ENCODE measurements at regions not wholly inside any gene's neighbourhood (a gene's known extent, or its start where the extent isn't known, plus 50 kb on each side); places are given as distances from the start of the nearest gene placed in this dataset.
A peak's percentile ranks its signal among the peaks of the same experiment; 100 is the strongest.
"Not testable (repeated sequence)": the region's sequence is repeated elsewhere in the genome, so short reads cannot be mapped to it uniquely, and the experiment has no call there.

DNA sequence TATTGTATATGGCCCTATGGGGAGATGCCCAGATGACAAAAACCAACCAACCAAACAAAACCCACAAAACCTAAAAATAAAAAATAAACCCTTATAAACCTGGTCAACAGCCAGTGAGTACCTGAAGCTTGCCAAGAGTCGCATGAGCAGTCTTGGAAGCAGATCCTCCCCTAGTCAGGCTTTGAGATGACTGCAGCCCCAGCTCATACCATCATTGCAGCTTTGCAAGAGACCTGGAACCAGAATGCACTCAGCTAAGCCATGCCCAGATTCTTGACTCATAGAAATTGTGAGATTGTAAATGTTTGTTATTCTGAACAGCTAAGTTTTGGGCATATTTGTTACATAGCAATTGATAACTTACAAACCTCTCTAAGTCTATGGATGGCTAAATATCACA, 326.8 kb downstream of the HLX start:
- no peak for DNase-seq

DNA sequence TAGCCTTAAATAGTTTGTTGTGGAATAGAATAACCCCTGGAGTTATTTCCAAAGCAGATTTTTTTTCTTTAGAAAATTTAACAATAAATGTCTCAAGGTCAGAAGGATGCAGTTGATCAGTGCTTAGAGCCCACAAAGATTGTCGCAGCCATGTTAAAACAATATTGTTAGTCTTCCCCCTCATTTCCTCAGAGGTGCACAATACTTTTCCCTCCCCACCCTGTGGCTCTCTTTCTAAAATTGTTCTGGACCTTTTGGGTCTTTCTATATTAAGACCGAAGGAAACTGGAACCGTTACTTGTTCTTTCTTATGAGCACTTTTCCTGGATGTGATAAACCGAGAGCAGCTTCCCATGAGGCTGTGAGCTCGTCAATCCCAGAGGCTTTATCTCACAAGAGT, 333.7 kb downstream of the HLX start:
- no peak for DNase-seq

DNA sequence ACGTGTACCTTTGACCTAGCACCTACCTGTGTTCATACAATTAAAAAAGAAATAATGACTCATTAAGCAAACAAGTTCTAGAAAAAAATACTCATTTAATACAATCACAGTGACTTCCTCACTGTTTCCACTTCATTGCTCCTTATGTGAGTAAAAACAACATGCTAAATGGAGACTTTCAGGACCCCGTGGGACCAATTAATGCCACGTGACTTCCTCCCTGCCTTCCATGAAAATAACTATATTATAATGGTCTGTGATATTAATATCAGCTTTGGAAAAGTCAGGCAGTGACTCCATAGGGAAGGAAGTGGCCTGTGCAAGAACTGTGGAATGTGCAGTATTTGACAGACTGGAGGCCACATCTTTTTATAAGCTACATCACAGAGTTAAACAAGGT, 337.8 kb downstream of the HLX start:
- no peak for DNase-seq

DNA sequence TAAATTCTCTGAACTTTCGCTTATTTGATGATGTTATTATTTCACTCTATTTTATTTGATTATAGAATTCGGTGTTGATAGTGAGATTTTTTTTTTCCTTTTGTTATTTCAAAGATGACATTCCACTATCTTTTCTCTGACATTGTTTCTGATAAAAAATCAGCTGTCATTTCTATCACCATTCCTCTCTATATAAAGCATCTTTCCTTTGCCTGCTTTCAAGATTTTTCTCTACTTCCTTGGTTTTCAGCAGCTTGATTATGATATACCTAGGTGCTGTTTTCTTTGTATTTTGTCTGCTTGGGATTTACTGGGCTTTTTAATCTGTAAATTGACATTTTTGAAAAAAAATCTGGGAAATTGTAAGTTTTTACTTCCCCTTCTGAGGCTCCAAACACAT, 344.0 kb downstream of the HLX start:
- DNase-seq: no peak

DNA sequence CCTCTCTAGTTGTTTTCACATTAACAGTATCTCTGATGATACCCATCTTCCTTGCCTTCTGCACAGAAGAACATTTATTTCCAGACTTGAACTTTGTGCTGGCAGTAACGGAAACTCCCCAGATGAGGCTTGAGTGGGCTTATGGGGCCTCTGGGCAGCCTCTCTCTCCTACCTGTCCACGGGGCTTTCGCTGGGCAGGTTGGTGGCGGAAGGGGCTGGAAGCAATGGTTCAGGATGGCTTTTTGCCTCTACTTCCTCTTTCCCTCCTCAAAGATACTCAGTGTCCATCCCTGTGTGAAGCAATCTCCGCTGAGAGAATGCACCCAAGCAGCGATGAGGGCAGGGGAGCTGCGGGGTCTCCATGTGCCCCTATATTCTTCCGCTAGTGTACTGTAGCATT, 348.2 kb downstream of the HLX start:
- no peak for DNase-seq

DNA sequence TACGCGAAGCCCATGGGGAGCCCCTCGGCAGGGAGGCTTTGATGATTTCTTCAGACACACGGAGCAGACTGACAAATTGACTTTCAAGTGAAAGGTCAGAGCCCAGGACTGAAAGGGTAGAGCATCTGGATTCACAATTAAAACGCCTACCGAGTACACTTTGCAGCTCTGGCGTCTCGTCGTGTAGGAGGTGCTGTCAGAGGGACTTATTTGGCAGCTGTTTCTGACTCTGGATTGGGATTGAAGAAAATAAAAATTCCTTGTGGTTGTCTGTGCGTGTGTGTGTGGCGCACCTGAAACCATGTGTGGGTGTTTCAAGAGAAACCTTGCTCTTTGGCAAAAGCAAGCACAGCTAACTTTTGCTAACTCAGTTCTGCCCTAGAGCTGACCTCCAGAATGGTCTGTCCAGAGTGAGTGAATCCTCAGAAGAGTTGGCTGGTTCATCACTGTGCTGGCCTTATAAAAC, 348.7 kb downstream of the HLX start:
- DNase-seq: peak; percentile 29

DNA sequence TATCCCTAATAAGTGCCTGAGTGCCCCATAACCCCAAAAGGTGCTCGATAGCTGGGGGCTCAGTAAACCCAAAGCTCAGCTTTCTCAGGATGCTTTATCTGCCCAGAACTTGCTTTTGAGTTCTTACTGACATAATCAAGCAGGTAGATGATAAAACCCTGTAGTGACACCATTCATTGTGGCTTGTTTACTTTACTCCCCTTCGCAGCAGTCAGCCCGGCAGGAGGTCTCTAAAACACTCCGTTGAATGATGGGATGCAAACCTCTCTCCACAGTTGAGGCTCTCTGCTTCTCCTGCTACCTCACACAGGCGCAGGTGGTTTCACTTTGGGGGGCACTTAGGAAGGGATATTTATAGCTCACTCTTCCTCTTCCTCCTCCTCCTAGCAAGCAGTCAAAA, 349.4 kb downstream of the HLX start:
- no peak for DNase-seq

DNA sequence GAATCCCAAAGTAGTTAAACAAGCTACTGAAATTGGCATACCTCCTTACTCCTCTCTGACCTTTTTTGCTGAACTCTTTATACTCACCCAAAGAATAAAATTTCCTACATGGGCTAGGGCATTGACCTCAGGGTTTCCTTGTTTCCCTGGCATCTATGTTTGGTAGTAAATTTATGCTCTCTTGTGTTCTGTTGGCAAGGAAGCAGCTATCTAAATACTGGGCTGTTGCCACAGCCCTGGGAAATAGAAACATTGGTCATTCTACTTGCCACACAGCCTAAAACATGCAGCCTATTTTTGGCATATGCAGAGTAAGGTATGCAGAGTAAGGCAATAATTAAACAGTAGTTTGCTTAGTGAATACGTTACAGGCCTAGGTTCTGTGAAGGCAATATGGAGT, 351.4 kb downstream of the HLX start:
- no peak for DNase-seq

DNA sequence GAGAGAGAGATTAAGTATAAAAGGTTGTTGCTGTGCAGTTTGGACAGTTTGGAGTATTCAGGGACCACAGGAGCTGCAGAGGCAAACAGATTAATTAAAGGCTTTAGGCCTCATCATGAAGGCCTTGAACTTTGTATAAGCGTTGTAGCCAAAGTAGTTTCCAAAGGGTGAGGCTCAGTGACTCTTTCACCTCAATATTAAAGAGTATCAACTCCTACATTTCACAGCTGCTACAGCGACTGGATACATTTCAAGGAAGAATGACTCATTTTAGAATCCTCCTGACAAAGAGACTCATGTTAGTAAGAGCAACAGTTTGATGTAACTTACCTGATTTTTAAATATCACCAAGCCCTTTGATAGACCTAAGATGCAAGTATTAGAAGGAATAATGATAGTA, 355.5 kb downstream of the HLX start:
- no peak for DNase-seq

DNA sequence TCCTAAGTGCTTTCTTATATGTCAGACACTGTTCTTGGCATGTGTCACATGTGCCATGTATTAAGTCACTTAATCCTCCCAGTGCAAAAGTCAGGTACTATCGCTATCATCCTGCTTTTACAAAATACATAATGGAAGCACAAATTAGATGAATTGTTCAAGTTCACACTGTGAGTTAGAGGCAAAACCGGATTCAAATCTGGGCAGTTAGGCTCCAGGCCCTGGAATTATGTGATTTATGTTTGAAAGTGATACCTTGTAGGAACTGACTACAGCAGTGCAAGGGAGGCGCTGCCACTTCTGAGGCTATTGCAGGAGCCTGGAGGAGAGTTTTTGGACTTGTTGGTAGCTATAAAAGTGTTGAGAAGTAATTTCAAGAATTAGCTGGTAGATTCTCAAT, 358.3 kb downstream of the HLX start:
- DNase-seq: no peak

DNA sequence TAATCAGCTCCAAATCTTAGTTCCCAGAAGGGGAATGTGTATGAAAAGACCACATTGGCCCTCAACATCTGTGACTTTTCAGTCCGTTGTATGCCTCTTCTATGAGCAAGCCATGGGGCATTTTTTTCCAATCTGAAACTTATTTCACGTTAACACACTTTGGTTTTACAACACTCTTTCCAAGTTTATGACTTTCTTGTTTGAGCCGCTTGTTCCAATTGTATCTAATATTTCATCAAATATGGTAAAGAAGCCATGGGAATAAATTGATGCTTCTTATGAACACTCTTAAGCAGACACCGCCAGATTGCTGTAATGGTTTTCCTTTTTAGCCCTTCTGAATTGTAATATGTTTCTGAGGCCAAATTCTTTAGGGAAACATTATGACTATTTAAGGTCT, 359.9 kb downstream of the HLX start:
- no peak for DNase-seq

DNA sequence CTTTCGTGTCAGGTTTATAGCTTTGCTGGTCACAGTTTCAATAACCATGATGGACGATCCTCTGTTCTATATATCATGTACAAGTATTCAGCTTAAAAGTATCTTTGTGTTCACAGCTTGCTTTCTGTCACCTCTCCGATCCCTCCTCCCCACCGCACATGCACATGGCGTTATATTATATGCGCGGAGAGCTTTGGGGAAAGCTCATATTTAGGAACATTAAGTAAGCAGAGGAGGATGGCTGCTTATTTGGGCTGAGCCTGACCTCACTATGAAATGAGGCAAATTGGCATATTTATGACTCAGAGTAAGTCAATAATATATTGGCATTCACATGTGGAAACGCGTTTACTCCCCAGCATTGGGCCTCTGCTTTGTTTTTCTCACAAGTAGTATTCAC, 360.5 kb downstream of the HLX start:
- DNase-seq: no peak

DNA sequence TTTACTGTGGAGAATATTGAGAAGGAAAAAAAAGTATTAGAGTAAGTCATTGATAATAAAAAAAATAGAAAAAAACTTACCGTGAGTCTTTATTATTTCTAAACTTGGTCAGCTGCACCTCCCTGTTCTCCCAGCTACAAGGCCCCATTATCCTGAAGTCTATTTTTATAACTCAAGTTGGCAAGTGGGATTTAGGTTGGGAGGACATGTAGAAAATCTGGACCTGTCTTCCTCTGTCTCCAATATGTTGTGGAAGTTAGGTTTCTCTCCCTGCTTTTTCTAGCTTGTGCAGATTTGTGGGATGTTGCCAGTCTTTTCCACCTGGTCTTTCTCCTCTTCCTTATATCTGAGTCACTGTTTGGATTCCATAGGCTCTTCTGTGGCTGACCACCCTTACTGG, 361.4 kb downstream of the HLX start:
- DNase-seq: no peak

DNA sequence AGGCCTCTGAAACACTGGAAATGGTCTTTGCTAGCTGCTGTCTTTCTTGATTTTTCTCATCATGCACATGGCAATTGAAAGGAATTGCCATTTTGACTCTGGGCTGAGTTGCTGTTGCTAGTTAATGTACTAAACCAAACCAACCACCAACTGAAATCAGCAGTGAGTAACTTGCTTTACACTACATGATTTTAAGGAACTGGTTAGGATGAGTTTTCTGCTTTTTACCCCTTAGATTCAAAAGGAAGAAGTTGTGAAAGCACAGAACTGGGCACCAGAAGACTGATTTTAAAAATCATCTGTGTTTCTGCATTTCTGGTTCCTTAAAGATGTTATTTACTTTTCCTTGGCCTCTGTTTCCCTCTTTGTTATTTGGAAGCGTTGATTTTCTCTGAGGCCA, 361.9 kb downstream of the HLX start:
- DNase-seq: no peak

DNA sequence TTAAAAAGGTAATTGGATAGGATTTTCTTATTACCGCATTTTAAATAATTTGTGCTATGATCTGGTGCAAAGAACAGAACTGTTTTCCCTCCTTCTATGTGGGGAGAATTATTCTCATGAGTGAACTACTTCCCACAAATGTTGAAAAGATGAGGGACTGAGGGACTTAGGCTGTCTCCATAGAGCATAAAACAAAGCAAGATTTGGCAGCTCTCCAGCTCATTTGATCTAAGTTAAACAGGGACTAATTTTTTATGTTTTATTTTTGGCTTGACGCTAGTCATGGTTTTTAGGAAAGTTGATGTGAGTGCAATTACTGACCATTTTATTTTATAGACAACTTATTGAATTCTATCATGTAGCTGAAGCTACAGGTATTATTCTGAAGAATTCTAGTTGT, 362.3 kb downstream of the HLX start:
- no peak for DNase-seq

DNA sequence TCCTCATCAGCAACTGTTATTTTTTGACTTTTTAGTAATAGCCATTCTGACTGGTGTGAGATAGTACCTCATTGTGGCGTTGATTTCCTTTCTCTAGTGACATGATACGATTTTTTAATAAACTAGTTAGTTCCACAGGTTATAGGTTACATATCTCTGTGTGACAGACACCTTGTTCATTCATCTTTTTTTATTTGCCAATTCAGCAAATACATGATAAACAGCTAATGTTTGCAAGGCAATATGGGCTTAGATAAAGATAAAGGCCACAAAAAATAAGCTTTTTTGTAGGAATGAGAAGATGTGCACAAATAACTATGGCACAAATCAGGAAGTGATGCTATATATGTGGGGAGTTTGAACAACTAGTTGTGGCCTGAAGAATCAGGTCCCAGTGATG, 366.8 kb downstream of the HLX start:
- DNase-seq: no peak

DNA sequence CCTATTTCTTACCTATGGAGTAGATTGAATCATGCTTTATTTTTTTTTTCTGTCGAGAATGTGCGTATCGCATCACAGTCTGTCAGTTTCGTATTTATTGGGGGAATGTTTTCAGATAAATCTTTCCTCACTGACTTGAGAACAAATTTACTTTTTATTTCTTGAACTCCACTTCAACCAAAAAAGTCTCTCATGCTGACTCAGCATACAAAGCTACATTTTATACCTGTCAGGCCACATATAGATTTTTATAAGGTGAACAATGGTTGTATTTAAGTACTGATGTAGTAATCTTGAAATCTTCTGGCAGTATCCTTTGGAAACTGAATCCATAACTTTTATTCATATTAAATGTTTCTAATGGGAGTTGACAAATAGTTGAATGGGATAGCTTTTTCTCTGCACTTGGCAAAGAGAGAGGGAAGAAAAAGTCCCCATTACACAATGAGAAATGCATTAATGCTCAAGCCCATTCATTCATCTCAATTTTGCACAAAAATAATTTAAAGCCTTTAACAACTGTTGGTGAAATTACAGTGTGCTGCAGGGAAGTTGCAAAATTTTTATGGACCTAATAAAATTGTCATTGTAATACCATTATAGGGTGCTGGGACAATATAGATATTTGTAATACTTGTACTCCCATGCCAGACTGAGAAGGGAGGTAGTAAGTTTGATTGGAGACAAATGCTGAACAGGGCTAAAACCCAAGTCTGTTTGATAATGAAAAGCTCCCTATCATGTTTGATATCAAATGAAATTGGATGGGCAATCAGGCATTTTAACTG, 367.6 kb downstream of the HLX start:
- DNase-seq: no peak

DNA sequence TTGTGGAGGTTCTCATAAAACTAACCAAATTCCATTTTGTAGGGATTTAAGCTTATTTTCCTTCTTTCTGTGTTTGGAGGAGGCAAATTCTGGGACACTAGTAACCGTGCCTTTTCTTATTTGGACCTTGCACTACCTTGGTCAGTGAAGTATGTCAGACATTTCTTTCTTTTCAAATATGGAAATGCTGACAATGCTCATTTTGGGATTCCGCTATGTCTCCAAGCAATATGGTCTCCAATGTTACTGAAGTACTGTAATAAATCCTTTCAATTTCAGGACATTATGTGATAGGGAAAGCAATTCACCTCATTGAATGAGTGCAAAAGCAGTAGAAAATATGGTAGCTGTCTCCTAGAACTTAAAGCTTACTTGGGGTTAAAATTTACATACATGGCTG, 372.3 kb downstream of the HLX start:
- no peak for DNase-seq

DNA sequence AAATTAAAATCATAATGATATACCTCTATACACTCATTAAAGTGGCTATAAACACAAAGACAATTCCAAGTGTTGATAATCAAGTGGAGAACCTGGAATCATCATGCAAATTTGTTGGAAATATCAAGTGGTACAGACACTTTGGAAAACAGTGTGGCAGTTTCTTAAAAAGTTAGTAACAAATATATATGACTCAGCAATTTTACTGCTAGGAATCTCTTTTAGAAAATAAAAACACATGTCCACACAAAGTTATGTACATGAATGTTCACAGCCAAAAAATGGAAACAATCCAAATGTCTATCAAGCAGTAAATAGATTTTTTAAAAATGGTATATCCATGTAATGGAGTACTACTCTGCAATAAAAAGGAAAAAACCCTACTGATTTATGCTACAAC, 375.6 kb downstream of the HLX start:
- DNase-seq: no peak

DNA sequence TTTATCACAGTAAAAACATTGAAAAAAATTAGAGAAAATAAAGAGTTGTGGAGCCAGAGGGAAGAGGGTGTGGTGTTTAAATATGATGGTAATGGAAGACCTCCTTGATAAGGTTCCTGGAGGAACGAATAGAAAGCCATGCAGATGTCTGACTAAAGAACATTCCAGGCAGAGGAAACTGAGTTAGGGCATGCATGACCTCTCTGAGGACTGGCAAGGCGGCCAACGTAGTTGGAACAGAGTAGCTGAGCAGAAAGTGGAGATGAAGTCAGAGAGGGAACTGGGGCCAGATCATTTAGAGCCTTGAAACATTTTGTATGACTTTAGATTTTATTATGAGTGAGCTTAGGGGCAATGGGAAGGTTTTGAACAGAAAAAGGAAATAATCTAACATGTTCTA, 377.5 kb downstream of the HLX start:
- DNase-seq: no peak

DNA sequence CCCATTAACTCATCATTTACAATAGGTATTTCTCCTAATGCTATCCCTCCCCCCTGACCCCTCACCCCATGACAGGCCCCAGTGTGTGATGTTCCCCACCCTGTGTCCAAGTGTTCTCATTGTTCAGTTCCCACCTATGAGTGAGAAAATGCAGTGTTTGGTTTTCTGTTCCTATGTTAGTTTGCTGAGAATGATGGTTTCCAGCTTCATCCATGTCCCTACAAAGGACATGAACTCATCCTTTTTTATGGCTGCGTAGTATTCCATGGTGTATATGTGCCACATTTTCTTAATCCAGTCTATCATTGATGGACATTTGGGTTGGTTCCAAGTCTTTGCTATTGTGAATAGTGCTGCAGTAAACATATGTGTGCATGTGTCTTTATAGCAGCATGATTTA, 378.3 kb downstream of the HLX start:
- DNase-seq: not testable (repeated sequence)

DNA sequence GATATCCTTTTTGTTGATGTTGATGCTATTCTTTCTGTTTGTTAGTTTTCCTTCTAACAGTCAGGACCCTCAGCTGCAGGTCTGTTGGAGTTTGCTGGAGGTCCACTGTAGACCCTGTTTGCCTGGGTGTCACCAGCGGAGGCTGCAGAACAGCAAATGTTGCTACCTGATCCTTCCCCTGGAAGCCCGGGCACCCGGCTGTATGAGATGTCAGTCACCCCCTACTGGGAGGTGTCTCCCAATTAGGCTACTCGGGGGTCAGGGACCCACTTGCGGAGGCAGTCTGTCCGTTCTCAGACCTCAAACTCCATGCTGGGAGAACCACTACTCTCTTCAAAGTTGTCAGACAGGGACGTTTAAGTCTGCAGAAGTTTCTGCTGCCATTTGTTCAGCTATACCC, 383.4 kb downstream of the HLX start:
- DNase-seq: not testable (repeated sequence)

DNA sequence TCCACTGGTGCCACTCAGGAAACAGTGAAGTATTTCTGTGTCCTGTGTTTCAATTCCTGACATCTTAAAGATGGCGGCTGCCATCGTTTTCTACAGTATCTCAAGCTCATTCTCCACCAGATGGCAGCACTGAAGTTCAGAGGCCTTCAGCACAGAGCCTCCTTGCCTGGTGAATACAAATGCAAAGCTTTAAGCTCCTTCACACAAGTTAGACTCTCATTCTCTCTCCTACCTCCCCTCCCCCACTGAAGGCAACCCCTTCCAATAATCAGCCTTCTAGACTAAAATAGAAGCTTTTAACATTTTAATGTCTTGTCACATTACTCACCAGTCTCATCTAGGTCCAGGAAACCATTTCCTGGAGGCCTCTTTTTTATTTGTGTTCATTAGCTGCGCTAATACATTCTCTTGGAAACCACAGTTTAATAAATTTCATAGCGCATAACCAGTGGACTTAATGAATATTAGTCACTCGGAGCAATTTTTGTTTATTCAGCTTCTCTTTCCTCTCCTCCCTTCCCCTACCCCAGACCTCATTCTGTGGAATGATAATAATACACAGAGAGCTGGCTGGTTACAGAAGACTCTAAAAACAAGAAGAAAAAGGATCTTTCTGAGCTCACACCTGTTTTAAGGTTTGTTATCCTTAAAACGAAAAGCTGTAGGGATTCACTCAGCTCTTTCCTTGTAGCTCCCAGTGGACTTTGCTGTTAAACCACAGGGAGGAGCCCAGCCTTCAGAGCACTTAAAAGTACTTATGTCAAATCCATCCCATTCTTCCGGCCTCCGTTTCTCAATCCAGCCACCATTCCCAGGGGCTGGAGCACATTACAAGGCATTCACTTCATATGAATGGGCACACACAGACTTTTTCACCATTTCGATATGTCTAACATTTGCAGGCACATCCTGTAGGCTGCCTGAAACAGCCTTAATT, 384.9 kb downstream of the HLX start:
- DNase-seq: peak; percentile 50

DNA sequence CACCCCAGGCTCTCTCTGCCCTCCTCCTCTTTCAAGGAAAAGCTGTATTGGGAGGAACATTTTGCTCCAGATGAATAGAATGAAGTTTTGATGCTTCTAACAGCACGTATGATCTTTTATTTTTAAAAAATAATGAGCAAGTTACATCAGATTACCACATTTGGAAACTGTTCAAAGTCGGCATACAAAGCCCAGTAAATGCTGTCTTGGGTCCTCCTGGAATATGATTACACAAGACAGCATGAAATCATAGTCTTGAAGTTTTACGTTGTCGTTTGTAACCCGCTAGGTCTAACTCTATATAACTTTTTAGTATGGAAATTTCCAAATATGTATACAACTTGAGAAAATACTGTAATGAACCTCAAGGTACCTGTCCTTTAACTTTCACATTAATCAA, 385.6 kb downstream of the HLX start:
- no peak for DNase-seq

All from stimulated activated CD8-positive, alpha-beta memory T cell treated with anti-CD3 and anti-CD28 coated beads, Interleukin-4, amount 100 ng/mL, for 48 hours (primary cell).